C4-2B (cell line): ENCODE measurements at regions not wholly inside any gene's neighbourhood (a gene's known extent, or its start where the extent isn't known, plus 50 kb on each side); places are given as distances from the start of the nearest gene placed in this dataset.

ENCODE experiments used
- CTCF ChIP-seq: fragments of 450-650 bp; conservative IDR thresholded peaks from 2 replicates; pipeline ENCODE4 v1.5.1; 2017; ENCODE audit warnings: mild to moderate bottlenecking
- ZFX ChIP-seq: fragments of 450-650 bp; IDR thresholded peaks from 2 replicates; pipeline ENCODE4 v1.6.1; 2017

- TF ChIP-seq CTCF (no peak), ZFX (no peak)
Measured at GRCh38 chr14:83425706-83426105, 1892.1 kb upstream of the SEL1L start.
